Activated CD4-positive, alpha-beta memory T cell treated with anti-CD3 and anti-CD28 coated beads for 36 hours (primary cell): ENCODE measurements at regions not wholly inside any gene's neighbourhood (a gene's known extent, or its start where the extent isn't known, plus 50 kb on each side); places are given as distances from the start of the nearest gene placed in this dataset.

ENCODE experiments used
- CTCF ChIA-PET: fragments of 350-600 bp; sonication (Branson Sonifier 250); formaldehyde crosslinking; loops from one replicate; lab custom pipeline; 2021; ENCODE audit warnings: antibody characterized with exemption, inconsistent platforms; lab: Charles Lee
- POLR2A ChIA-PET: fragments of 350-600 bp; sonication (Branson Sonifier 250); formaldehyde crosslinking; loops from one replicate; lab custom pipeline; 2021; ENCODE audit warnings: antibody characterized with exemption; lab: Charles Lee
- DNase-seq: peaks from one replicate; pipeline ENCODE4 v3.0.0-alpha.2; 2020
- H3K27ac Mint-ChIP-seq: one replicate; pipeline ENCODE4 v1.8.0; 2021; ENCODE audit warnings: mixed read lengths
- H3K27me3 Mint-ChIP-seq: one replicate; pipeline ENCODE4 v1.8.0; 2021; ENCODE audit warnings: mixed read lengths
- H3K36me3 Mint-ChIP-seq: one replicate; pipeline ENCODE4 v1.8.0; 2021; ENCODE audit warnings: mixed read lengths
- H3K4me1 Mint-ChIP-seq: one replicate; pipeline ENCODE4 v1.8.0; 2021; ENCODE audit warnings: low read depth, mixed read lengths
- H3K4me3 Mint-ChIP-seq: one replicate; pipeline ENCODE4 v1.8.0; 2021; ENCODE audit warnings: mild to moderate bottlenecking, mixed read lengths
- H3K9me3 Mint-ChIP-seq: one replicate; pipeline ENCODE4 v1.8.0; 2021; ENCODE audit warnings: mixed read lengths
- intact Hi-C: fragments of 100-400 bp; cut with micrococcal nuclease; formaldehyde crosslinking; loops from one replicate; pipeline ENCODE4 v1.15.1; 2023

DNA sequence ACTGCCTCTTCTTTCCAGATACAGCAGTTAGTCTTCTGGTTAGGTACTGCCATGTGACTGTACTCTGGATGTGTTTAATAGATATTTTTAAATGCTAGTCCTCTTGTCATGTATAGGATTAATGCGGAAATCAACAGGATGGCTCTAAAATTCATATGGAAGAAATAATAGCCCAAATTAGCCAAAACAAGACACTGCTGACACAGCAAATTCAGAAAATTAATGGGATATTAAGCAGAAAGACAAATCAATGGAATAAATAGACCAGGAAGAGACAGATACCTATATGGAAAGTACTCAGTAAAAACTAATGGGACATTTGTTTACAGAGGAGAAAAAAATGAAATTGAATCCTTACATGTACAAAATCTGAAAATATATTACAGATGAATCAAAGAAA is 679.3 kb upstream of the PCDH20 start:
- ChIA-PET POLR2A (no interaction called here), CTCF (no interaction called here)
- no peak overlapping the region for H3K27ac Mint-ChIP-seq
- intact Hi-C loops = no loop called here
- peaks cover 12% of the 10 kb centered on the region for H3K9me3 Mint-ChIP-seq
- H3K36me3 Mint-ChIP-seq = no peaks in the 10 kb centered on the region
- DNase-seq = no peak
- H3K4me1 Mint-ChIP-seq = no peaks in the 10 kb centered on the region
- no peaks in the 10 kb centered on the region for H3K27me3 Mint-ChIP-seq
- no peak overlapping the region for H3K4me3 Mint-ChIP-seq

DNA sequence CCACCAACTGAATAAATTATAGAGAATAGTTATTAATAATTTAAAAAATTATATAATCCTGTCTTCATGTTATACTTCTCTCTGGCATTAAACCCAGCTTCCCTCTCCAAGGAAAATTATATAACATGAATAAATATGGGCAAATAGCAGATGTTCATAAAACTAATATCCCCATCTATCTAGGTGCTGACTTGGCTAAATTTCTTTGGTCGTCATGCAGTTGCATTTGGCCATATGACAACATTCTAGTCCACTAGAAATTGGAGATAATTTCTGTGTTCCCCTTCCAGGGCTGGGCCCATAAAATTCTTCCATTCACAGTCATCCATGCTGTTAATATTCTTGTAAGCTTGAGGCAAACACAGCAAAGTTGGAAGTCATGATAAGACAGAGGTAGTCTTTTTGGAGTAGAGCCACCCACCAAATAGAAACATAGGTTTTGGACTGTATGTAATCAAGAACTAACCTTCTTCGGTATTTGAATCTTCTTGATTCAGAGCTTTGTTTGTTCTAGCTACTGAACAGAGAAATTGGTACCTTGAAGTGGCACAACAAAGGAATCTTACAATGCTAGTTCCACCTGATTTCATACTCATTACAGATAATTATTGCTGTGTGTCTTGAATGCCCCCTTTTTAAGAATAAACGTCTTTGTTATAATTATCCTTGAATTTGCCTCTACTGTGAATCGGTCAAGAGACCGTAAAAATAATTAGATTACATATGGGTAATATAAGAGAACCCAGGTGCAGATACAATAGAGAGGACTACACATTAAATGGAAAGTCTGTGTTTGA is 678.5 kb upstream of the PCDH20 start:
- H3K4me1 Mint-ChIP-seq = no peaks in the 10 kb centered on the region
- DNase-seq = no peak
- H3K36me3 Mint-ChIP-seq = no peaks in the 10 kb centered on the region
- H3K27ac Mint-ChIP-seq = no peak overlapping the region
- peaks cover 12% of the 10 kb centered on the region for H3K9me3 Mint-ChIP-seq
- POLR2A ChIA-PET = no interaction called here
- intact Hi-C loops = no loop called here
- no peak overlapping the region for H3K4me3 Mint-ChIP-seq
- CTCF ChIA-PET = no interaction called here
- H3K27me3 Mint-ChIP-seq = no peaks in the 10 kb centered on the region

DNA sequence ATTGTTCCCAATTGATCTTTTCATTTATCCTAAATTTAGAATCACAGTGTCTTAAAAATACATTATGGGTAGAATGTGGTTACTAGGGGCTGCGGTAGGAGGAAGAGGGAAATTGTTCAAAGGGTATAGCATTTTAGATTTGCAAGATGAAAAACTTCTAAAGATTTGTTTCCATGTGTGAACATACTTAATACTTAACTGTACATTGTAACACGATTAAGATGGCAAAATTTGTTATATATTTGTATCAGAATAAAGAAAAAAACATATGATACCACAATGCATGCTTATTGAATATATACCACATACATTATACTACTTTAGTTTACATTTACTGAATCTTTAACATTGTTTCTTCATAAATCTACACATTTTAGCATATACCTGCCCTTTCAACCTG is 677.3 kb upstream of the PCDH20 start:
- POLR2A ChIA-PET = no interaction called here
- Mint-ChIP-seq H3K9me3 (peaks cover 9% of the 10 kb centered on the region), H3K36me3 (no peaks in the 10 kb centered on the region), H3K27me3 (no peaks in the 10 kb centered on the region), H3K4me1 (no peaks in the 10 kb centered on the region), H3K4me3 (no peak overlapping the region), H3K27ac (no peak overlapping the region)
- intact Hi-C loops = no loop called here
- DNase-seq = no peak
- CTCF ChIA-PET = no interaction called here

DNA sequence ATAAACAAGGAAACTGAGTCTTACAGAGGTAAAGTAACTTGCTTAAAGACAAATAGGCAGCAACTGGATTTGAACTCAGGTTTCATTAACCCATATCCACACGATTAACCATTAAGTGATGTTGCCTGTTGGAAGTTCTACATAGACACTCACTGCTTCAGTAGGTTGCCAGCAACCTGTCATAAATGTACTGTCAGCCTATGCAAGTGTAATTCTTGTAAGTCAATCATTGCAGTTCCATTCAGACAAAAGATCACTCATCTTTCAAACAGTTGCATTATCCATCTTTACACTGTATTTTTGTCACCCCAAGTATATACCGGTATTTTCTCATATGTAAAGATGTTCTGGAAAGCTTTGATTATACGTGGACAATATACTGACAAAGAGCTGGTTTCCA is 676.9 kb upstream of the PCDH20 start:
- Mint-ChIP-seq H3K4me1 (no peaks in the 10 kb centered on the region), H3K27me3 (no peaks in the 10 kb centered on the region), H3K36me3 (no peaks in the 10 kb centered on the region), H3K9me3 (peaks cover 9% of the 10 kb centered on the region), H3K4me3 (no peak overlapping the region), H3K27ac (no peak overlapping the region)
- CTCF ChIA-PET = no interaction called here
- no peak for DNase-seq
- POLR2A ChIA-PET = no interaction called here
- intact Hi-C loops = no loop called here

DNA sequence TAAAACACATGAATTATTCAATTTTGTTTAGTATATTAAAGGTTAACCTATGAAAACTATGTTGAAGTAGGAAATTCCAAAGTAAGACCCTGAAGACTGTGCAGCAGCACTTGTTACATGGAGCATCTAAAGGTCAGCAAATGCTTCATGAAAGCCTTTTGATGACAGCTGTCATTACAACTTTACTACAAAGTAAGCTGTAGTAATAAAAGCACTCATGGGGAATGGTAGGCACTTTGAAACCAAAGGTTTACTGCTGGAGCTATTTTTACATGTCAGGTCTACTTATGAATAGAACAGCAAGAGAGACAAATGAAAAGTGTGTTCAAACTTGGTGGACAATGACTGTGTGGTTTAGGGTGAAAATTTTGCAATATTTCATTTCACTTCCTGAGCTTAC is 672.5 kb upstream of the PCDH20 start:
- POLR2A ChIA-PET = no interaction called here
- no peaks in the 10 kb centered on the region for H3K36me3 Mint-ChIP-seq
- CTCF ChIA-PET = no interaction called here
- no peaks in the 10 kb centered on the region for H3K27me3 Mint-ChIP-seq
- H3K4me1 Mint-ChIP-seq = no peaks in the 10 kb centered on the region
- no peak overlapping the region for H3K4me3 Mint-ChIP-seq
- intact Hi-C loops = no loop called here
- H3K9me3 Mint-ChIP-seq = peaks cover 4% of the 10 kb centered on the region
- no peak for DNase-seq
- H3K27ac Mint-ChIP-seq = no peak overlapping the region

DNA sequence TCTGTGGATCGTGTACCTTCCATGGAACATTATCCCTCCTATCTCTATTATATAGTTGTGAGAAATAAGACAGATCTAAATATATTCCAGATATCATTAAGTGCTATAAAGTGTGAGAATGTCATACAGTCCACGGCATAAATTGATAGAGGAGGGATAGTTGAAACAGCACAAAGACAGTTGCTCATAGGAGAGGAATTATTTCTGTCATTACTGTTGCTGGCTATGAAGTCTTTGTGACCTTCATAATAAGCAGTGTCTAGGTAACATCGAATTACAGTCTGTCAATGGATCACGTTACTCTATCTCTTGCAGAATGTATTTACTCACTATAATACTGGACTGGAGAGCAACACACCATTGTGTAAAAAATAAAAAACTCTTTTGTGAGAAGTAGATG is 671.5 kb upstream of the PCDH20 start:
- Mint-ChIP-seq H3K4me3 (no peak overlapping the region), H3K36me3 (no peaks in the 10 kb centered on the region)
- intact Hi-C loops = no loop called here

DNA sequence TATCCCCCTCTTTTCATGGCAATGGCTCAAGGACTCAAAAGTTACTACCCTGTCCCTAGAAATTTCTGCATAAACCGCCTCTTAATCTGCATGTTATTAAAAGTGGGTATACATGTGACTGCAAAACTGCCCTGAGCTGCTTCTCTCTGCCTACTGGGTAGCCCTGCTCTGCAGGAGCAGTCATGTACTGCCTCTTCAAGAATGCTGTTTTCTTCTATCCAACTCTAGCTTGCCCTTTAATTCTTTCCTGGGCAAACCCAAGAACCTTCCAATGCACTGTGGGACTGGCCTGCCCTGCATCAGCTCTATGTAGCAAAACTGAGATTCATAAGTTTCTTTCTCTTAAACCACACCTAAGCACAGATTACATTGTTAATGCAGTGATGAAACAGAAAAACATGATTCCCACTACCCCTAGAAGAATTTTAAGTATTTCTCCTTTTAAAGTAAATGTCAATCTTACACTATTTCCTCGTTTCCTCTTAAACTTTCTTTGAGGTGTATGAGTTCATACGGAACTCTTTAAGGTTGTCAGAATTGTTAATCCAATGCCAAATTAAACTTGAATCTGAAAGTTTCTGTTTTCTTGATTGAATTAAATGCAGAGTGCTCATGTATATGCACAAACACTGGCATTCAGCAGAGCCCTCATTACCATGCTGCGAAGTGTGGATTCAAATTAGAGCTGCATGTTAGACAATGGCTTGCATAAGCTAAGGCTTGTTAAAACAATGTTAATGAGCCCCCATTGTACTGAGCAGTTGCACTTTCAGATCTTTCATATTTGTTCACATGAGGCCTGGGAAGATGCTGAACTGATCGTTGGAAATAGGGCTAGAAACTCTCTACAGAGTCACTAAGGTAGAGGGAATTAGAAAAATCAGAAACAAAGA is 669.9 kb upstream of the PCDH20 start:
- intact Hi-C loops = no loop called here
- CTCF ChIA-PET = no interaction called here

More for the DNA sequence above, 671.5 kb upstream of the PCDH20 start:
- POLR2A ChIA-PET = no interaction called here
- no peaks in the 10 kb centered on the region for H3K4me1 Mint-ChIP-seq
- peaks cover 4% of the 10 kb centered on the region for H3K9me3 Mint-ChIP-seq
- DNase-seq = no peak
- H3K27ac Mint-ChIP-seq = no peak overlapping the region
- CTCF ChIA-PET = interaction anchor here (0.6 kb wide), 1 partner anchor 120 kb away, joined by 3 read pairs; no protein-coding TSS in a partner anchor
- H3K27me3 Mint-ChIP-seq = no peaks in the 10 kb centered on the region

DNA sequence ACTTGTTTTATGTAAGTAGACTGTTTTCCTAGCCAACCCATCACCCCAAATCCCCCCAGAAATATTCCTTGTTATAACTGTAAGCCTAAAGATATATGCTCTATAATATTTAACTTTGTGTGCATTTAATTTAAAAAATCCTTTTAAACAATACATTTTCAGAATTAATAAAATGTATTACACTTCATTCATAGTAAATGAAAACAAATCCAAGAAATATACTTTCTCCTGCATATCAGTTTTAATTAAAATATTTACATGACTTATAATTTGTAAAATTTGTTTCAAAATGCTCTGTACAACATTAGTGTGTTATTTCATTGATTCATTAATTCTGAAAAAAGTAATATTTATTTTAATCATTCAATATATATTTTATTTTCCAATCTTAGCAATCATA is 669.1 kb upstream of the PCDH20 start:
- POLR2A ChIA-PET = no interaction called here
- no peak for DNase-seq
- intact Hi-C loops = no loop called here
- no peaks in the 10 kb centered on the region for H3K27me3 Mint-ChIP-seq
- H3K4me3 Mint-ChIP-seq = no peak overlapping the region
- H3K4me1 Mint-ChIP-seq = no peaks in the 10 kb centered on the region
- CTCF ChIA-PET = no interaction called here
- H3K9me3 Mint-ChIP-seq = no peaks in the 10 kb centered on the region
- H3K27ac Mint-ChIP-seq = no peak overlapping the region
- H3K36me3 Mint-ChIP-seq = no peaks in the 10 kb centered on the region

More for the DNA sequence above, 669.9 kb upstream of the PCDH20 start:
- DNase-seq = no peak
- Mint-ChIP-seq H3K4me1 (no peaks in the 10 kb centered on the region), H3K27ac (no peak overlapping the region), H3K9me3 (peaks cover 2% of the 10 kb centered on the region), H3K36me3 (no peaks in the 10 kb centered on the region), H3K4me3 (no peak overlapping the region), H3K27me3 (no peaks in the 10 kb centered on the region)
- POLR2A ChIA-PET = interaction anchor here (0.5 kb wide), 1 partner anchor 232 kb away, joined by 3 read pairs; no protein-coding TSS in a partner anchor

DNA sequence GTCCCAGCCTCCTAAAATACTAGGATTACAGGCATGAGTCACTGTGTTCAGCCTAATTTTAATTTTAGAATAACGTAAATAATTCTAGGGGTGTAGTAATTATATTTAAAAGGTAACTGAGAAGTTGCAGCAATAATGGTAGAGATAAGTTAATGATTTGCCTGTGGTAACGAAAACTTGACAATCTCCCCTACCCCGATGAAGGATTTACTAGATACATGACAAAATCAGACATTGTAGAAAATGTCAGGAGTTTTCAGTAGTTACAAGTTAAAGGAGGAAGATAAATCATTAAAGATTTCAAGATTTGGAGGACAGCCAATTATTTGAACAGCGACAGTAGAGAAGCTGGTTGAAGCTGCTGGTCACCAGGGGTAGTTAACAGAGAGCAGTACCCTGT is 652.2 kb upstream of the PCDH20 start:
- Mint-ChIP-seq H3K27ac (no peak overlapping the region), H3K9me3 (peaks cover 9% of the 10 kb centered on the region), H3K27me3 (no peaks in the 10 kb centered on the region), H3K4me1 (no peaks in the 10 kb centered on the region), H3K36me3 (no peaks in the 10 kb centered on the region), H3K4me3 (no peak overlapping the region)
- intact Hi-C loops = no loop called here
- POLR2A ChIA-PET = no interaction called here
- no peak for DNase-seq
- CTCF ChIA-PET = no interaction called here

DNA sequence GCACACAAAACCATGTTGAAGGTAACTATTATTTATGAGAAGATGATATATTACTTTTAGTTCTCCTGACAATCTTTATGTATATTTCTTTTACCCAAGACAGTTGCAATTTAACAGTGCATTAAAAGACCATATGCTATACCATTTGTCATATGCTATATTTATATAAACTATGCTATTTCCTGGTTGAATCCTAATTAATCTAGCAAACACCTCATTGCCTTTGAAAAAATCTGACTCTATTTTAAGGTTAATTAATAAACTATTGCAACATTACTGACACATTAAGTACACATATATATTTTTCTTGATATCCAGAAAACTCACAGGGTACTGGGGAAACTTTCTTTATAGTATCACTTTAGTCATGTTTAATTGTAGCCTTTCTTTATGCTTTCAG is 649.4 kb upstream of the PCDH20 start:
- ChIA-PET CTCF (no interaction called here), POLR2A (no interaction called here)
- no peak for DNase-seq
- H3K4me3 Mint-ChIP-seq = no peak overlapping the region
- H3K27ac Mint-ChIP-seq = no peak overlapping the region
- no peaks in the 10 kb centered on the region for H3K36me3 Mint-ChIP-seq
- intact Hi-C loops = no loop called here
- no peaks in the 10 kb centered on the region for H3K27me3 Mint-ChIP-seq
- H3K4me1 Mint-ChIP-seq = no peaks in the 10 kb centered on the region
- H3K9me3 Mint-ChIP-seq = peaks cover 9% of the 10 kb centered on the region

DNA sequence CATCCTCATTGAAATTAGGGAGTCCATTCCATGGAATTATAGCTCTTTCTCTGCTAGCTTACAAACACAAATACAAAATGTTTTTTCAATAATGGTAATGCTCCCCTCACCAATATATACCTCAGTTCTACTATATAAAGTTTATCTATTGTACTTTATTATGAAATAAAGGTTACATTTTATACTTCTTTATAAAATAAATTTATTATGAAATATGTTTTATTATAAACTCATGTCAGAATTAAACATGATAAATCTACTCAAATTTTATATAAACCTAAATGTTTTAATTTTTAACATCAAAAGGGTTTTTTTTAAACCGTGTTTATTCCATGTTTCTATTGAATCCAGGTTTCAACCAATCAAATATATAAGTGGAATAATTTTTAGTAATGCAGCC is 646.1 kb upstream of the PCDH20 start:
- CTCF ChIA-PET = no interaction called here
- intact Hi-C loops = no loop called here
- Mint-ChIP-seq H3K4me3 (no peak overlapping the region), H3K27me3 (no peaks in the 10 kb centered on the region), H3K4me1 (no peaks in the 10 kb centered on the region), H3K36me3 (no peaks in the 10 kb centered on the region), H3K9me3 (peaks cover 10% of the 10 kb centered on the region), H3K27ac (no peak overlapping the region)
- POLR2A ChIA-PET = no interaction called here
- DNase-seq = no peak

DNA sequence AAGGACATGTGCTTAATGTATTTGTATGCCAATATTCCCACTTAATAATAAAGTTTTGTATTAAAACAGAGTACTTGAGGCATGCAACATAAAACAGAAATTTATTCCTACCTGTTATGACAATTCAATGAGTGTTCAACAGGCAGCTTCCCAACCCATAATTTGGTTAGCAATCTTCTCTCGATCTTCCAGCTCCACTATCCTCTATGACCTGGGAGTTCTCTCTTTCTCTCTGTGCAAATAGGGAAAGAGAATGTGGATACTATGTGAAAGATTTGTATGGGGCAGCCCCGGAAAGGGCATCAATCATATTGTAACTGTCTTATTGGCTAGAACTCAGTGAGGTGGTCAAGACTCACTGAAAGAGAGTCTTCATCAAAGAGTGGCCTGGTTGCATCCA is 644.9 kb upstream of the PCDH20 start:
- Mint-ChIP-seq H3K27me3 (no peaks in the 10 kb centered on the region), H3K27ac (no peak overlapping the region), H3K9me3 (peaks cover 12% of the 10 kb centered on the region), H3K4me3 (no peak overlapping the region), H3K36me3 (no peaks in the 10 kb centered on the region), H3K4me1 (no peaks in the 10 kb centered on the region)
- POLR2A ChIA-PET = no interaction called here
- CTCF ChIA-PET = no interaction called here
- DNase-seq = no peak
- intact Hi-C loops = no loop called here
